ENCODE measurements at regions not wholly inside any gene's neighbourhood (a gene's known extent, or its start where the extent isn't known, plus 50 kb on each side); places are given as distances from the start of the nearest gene placed in this dataset.

GRCh38 chr14:40099316-40099715 is 667.1 kb upstream of the FBXO33 start:
- no peak for TF ChIP-seq CTCF (conservative IDR thresholded peaks at IDR 0.05; ENCODE audit: low read depth)
- H3K27ac ChIP-seq = no peak overlapping the region
- DNase-seq (ENCODE audit: low spot score) = no peak
- ChIA-PET POLR2A (ENCODE audit: low non-redundant PET) (no interaction called here), CTCF (no interaction called here)

GRCh38 chr14:40098468-40098867 is 666.2 kb upstream of the FBXO33 start:
- H3K27ac ChIP-seq = no peak overlapping the region
- POLR2A ChIA-PET (ENCODE audit: low non-redundant PET) = no interaction called here
- CTCF ChIA-PET = no interaction called here

GRCh38 chr14:40096968-40097367 is 664.7 kb upstream of the FBXO33 start:
- no peak overlapping the region for H3K27ac ChIP-seq
- ChIA-PET CTCF (no interaction called here), POLR2A (ENCODE audit: low non-redundant PET) (no interaction called here)
- TF ChIP-seq CTCF (conservative IDR thresholded peaks at IDR 0.05; ENCODE audit: low read depth) = no peak
- DNase-seq (ENCODE audit: low spot score) = no peak

More at GRCh38 chr14:40098468-40098867, 666.2 kb upstream of the FBXO33 start:
- no peak for DNase-seq (ENCODE audit: low spot score)
- TF ChIP-seq CTCF (conservative IDR thresholded peaks at IDR 0.05; ENCODE audit: low read depth) = no peak

- CTCF ChIA-PET = no interaction called here
- H3K27ac ChIP-seq = no peak overlapping the region
- DNase-seq (ENCODE audit: low spot score) = no peak
- no peak for TF ChIP-seq CTCF (conservative IDR thresholded peaks at IDR 0.05; ENCODE audit: low read depth)
- POLR2A ChIA-PET (ENCODE audit: low non-redundant PET) = no interaction called here
These were observed 661.6 kb upstream of the FBXO33 start for GRCh38 chr14:40093800-40094199.

- no peak overlapping the region for H3K27ac ChIP-seq
- no peak for DNase-seq (ENCODE audit: low spot score)
- POLR2A ChIA-PET (ENCODE audit: low non-redundant PET) = no interaction called here
- CTCF ChIA-PET = no interaction called here
- no peak for TF ChIP-seq CTCF (conservative IDR thresholded peaks at IDR 0.05; ENCODE audit: low read depth)
These were observed 641.9 kb upstream of the FBXO33 start for GRCh38 chr14:40074169-40074568.

GRCh38 chr14:40072175-40072574 is 639.9 kb upstream of the FBXO33 start:
- CTCF ChIA-PET = no interaction called here
- TF ChIP-seq CTCF (conservative IDR thresholded peaks at IDR 0.05; ENCODE audit: low read depth) = no peak
- H3K27ac ChIP-seq = no peak overlapping the region
- POLR2A ChIA-PET (ENCODE audit: low non-redundant PET) = no interaction called here
- no peak for DNase-seq (ENCODE audit: low spot score)

Data from RWPE1 (cell line).